ENCODE measurements at regions not wholly inside any gene's neighbourhood (a gene's known extent, or its start where the extent isn't known, plus 50 kb on each side); places are given as distances from the start of the nearest gene placed in this dataset.
"Not testable (repeated sequence)": the region's sequence is repeated elsewhere in the genome, so short reads cannot be mapped to it uniquely, and the experiment has no call there.

DNA sequence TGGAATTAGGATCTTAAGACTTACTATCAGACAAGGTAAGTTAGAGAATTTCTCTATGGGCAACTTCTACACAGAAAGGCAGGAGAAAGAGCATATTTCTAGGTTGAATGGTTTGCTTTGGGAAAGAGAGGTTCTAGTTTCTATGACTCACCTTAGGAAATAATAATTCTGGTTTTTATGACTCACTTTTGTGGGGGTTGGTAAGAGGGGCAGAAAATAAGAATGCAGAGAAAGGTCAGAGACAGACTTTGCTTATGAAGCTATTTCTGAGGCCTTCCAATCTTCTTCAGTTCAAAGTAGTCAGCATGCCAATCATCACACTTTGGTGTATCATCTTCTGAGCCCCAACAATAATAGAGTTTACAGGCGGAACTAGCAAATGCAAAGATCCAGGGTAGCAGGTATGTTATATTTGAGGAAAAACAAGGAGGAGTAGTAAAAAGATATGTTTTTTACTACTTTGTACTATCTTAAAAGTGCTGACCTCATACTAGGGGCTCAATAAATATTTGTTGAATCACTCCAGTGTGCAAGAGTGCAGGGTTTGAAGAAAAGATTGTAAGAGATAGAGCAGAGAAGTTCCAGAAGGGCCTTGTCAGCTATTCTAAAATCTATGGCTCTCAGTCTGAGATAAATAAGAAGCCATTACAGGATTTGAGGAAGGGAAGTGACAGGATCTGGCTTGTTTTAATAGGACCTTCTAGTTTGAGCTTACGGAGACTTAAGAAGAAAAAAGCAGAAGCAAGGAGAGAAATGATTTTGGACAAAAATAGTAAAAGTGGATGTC is 56.7 kb upstream of the LRFN5 start:
- peak; percentile 98 for DNase-seq (ENCODE audit: low spot score)

DNA sequence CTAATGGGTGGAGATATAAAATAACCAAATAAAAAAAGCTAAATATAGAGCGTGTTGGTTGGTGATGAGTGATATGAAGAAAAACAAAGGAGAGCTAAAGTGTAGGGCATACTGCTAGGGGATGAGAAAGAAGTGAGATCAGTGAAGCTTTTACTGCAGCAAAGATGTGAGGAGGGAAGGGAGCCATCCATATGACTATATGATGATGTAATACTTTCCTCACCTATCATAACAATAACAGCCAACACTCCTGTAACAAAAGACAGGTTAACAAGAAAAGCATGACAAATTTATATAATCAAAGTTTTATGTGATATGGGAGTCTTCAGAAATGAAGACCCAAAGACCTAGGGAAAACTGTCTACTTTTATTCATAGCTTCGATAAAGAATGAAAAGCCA is 57.4 kb upstream of the LRFN5 start:
- no peak for DNase-seq (ENCODE audit: low spot score)

DNA sequence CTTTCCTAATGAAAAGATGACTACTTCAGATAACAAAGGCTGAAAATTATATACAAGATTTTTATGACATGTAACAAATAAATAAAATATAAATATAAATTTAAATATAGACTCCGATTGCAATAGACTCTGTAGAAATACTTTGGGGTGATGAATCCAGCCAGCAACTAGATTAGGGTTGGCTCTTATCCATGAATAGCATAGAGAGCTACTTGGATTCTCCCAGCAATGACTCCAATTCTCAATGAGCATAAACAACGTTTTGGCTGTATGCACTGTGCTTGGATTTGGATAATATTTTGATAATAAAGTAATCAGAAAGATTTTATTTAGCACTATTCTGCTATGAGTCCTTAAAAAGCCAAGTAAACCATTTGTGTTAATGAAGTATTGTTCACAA is 58.0 kb upstream of the LRFN5 start:
- DNase-seq (ENCODE audit: low spot score): peak; percentile 17

DNA sequence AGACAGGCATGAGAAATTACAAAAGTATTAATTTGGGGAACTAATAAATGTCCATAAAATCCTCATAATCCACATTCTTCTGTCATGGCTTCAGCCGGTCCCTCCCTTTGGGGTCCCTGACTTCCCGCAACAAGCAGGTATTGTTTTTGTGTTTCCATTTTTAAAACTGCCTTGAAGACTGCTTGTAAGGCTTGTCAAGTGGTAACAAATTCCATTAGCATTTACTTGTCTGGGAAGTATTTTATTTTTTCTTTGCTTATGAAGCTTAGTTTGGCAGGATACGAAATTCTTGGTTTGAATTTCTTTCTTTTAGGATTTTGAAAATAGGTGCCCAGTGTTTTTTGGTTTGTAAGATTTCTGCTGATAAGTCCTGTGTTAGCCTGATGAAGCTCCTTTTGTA is 65.3 kb upstream of the LRFN5 start:
- no peak for DNase-seq (ENCODE audit: low spot score)

DNA sequence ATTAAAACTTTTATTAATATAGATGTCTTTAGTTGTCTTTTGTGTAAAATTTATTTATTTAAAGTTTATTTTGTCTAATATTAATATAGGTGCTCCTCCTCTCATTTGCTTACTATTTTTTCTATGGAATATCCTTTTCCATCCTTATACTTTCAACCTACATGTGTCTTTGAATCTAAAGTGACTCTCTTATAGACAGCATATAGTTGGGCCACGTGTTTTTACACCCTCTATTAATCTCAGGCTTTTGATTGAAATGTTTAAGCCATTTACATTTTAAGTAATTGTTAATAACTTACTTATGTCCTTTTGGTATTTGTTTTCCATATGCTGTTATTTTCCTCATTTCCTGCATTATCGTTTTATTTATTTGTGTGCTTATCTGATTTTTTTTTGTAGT is 74.4 kb upstream of the LRFN5 start:
- no peak for DNase-seq (ENCODE audit: low spot score)

DNA sequence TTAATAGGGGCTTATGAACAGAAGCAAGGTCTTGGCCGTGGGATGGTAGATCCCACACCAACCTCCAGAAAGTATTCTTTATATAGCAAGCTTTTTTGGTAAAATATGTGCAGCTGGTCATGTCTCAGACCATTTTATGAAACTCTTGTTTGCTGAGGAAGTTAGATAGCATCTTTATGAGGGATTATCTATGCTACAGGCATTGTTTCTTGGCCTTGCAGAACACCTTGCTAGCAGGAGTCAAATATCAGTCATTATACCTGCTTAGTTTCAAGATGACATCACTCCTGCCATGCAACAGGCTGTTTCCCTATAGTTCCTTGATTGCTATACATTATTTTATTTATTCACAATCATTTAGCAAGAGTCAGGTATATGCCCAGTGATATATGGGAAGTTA is 84.8 kb upstream of the LRFN5 start:
- peak; percentile 4 for DNase-seq (ENCODE audit: low spot score)

DNA sequence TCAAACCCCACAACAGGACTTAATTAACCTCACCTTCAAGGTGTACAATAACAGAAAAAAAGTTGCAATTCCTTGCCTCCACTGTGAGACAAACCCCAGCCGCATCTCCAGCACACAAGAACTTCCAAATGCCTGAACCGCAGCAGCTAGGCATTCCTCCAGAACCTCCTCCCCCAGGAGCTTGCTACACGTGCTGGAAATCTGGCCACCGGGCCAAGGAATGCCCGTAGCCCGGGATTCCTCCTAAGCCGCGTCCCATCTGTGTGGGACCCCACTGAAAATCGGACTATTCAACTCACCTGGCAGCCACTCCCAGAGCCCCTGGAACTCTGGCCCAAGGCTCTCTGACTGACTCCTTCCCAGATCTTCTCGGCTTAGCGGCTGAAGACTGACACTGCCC is 88.6 kb upstream of the LRFN5 start:
- not testable (repeated sequence) for DNase-seq (ENCODE audit: low spot score)

DNA sequence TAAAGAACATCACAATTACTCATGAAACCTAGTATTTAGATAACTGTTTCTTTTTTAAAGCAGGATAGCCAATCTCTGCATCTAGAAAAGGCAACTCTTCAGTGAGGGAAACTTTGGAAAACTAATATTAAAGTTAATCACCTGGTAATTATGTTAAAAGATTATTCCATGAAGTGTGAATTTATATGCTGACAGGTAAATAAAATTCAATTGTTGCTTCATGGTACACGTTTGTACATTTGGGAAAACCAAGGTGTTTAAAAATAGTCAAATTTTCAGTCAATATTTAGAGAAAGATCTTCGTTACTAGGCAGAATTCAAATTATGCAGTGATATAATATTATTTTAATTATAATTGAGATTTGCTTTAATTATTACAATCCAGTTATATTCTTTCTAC is 100.1 kb upstream of the LRFN5 start:
- DNase-seq (ENCODE audit: low spot score): no peak

DNA sequence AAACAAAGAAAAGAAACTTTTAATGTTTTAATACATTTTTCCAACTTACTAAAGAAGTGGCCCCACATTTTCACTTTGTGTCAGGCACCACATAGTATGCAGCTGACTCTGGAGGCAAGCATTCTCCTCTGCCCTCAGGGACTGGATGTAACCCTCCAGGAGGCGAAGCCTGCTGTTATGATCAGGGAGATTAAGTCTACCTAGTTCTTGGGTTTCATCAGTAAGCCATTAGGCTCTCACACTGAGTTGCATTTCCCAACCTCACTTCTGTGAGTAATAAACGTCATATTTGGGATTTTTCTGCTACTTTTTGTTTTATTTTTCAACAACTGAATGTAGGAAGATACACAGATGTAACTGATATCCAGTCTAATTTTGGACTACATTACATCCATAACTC is 101.2 kb upstream of the LRFN5 start:
- DNase-seq (ENCODE audit: low spot score): no peak

DNA sequence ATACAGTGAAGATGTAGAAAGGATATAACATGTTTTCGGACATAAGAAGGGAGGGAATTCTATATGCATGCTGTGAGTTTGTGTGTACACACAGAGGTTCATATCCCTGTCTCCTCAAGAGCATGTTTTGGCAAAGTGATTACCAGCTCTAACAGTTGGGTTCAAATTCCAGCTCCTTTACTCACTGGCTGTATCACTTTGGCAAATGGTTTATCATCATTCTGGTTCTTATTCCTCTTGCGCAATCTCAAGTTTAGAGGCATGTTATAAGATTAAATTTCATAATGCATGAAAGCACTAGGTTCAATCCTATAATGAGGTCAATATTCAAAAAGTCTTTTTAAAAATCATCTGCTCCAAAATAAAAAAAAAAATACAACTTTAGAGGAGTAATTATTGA is 107.7 kb upstream of the LRFN5 start:
- peak; percentile 8 for DNase-seq (ENCODE audit: low spot score)

DNA sequence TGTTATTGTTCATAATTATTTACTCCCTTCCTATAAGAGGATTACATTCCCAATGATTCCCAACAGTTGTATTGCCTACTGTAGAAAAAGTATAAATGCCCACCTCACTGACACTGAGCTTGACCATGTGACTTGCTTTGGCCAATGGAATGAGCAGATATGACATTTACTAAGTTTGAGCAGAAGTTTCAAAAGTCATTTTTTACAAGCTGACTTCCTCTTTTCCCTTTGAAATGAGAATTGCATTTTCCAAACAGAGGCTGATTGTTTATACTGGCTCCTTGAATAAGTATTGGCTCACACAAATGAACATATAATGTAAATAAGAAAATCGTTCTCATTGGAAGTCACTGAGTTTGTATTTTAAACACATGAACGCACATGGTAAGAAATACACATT is 116.4 kb upstream of the LRFN5 start:
- no peak for DNase-seq (ENCODE audit: low spot score)

DNA sequence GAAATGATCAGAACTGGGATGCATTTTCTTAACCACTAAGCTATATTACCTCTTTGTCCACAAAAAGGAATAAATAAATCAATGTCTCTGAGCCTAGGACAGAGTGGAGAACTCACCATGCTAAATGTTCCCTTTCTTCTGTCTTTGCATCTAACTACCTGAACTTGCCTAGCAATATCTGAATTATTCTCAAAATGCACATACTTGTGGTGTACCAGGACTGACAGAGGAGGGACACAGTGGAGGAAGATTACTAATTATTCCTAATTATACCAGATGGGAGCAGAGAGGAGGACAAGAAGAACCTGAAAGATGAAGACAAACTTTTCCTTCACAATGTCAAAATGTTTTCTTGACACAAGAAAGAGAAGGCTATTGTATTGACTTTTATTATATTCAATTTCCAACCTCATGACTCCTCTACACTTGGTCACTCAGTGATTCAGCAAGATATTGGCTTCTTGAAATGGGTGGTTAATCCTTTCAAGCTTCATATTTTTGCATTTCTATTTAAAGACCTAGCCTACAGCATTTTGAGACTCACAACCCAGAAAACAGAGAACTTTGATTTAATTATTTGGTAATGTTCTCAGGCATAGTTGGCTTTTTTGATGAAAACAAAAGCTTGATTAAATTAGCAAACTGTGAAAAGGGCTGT is 117.2 kb upstream of the LRFN5 start:
- no peak for DNase-seq (ENCODE audit: low spot score)

DNA sequence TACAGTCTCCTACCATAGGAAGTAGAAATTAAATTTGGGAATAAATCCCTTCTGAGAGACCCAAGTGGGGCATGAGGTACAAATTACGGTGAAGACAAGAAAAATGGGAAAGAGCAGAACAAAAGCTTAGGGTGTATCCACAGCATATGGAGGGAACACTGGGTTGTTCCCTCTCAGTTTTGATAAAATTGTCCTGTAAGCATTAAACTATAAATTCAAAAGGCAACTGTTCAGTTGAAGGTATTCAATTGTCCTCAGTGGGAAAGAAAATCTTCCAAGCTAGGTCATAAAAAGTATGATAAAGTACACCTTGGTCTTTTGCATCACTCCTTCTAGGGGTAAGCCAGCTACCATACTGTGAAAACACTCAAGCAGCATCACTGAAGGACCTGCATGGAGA is 118.3 kb upstream of the LRFN5 start:
- no peak for DNase-seq (ENCODE audit: low spot score)

DNA sequence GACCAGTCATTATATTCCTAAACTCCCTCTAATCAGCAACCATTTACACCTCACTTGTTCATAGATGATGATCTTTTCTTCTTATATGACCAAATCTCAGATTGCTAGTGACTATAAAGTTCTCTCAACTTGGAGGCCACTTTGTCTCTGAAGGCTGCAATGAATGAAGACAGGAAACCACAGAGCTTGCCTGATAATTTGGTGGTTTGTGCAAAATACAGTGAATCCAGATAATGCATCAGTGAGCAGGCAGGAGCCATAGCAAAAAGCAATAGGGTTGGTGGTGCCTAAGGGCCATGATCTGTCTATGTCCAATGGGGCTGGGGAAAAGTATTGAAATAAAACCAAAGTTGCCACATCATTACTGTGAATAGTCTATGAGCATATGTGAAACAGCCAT is 123.8 kb upstream of the LRFN5 start:
- no peak for DNase-seq (ENCODE audit: low spot score)

DNA sequence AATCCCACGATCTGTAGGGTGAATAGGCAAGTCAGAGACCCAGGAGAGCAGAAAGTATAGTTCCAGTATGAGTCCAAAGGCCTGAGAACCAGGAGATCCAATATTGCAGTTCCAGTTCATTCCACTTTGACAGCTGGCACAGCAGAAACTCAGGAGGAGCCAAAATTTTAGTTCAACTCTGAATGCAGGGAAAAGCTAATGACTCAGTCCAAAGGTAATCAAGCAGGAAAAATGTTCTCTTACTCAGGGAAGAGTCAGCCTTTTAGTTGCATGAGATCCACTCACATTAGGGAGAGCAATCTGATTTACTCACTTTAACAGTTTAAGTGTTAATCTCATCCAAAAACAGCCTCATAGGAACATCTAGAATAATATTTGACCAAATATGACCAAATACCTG is 130.2 kb upstream of the LRFN5 start:
- no peak for DNase-seq (ENCODE audit: low spot score)

DNA sequence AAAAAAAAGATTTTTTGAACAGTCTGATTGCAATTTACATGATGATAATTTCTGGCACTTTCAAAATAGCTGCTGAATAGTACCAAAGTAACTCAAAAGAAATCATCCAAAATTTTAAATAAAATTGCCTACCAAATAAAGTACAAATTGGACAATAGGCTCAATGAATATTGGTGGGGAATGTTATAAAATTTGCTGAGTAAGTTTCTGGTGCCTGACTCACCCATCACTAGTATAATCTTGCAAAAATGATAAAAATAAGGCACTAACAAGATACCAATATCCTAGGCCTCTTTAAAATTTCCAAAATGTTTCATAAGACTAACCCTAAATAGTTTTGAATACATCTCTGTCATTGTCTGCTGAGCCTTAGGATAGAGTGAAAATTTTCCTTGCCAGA is 145.3 kb upstream of the LRFN5 start:
- DNase-seq (ENCODE audit: low spot score): no peak

DNA sequence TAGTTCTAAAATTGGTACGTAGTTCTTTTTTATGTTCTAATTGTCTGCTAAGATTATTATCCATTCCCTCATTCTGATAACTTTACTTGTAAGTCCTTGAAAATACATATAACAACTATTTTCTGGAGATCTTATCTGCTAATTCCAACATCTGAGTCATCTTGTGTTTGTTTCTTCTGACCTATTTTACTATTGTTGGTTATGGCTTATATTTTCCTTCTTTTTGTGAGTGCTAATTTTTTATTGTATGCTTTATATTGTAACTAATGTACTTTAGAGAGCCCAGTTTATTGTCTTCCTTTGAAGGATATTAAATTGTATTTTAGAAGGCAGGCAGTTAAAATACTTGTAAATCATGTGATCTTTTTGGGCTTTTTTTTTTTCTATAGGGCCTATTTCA is 149.3 kb upstream of the LRFN5 start:
- DNase-seq (ENCODE audit: low spot score): no peak

DNA sequence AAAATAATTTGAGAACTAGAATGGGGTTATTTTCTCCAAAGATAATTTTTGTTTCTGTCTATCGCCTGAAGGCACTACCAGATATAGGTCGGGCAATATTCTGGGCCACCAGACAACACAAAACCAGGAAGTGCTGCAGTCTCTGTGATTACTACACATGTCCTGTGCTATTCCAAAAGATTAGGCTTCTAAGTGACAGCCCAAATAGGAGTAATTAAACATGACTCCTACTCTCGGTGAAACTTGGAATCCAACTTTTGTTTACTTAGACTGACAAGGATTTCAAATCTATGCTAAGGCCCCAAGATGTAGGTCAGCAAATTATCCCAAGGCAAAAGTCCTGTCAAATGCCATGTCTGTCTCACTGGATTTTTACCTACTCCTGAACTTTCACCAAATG is 157.6 kb upstream of the LRFN5 start:
- DNase-seq (ENCODE audit: low spot score): no peak

DNA sequence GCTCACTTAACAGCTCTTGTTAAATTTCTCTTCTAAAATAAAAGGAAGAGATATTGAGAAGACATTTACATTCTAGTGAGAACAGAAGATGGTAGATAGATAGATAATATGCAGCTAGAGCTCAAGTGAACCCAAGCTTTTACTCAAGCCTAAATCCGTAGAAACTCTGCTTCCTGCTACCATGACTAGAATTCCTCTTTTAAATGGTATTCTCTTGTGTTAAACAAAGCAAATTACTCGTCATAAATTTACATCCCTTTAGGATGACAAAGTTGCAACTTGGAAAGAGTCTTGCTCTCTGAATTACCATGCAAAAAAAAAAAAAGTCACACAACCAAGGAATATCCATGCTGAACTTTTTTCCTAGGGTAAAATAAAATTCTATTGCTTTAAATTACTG is 160.7 kb upstream of the LRFN5 start:
- no peak for DNase-seq (ENCODE audit: low spot score)

DNA sequence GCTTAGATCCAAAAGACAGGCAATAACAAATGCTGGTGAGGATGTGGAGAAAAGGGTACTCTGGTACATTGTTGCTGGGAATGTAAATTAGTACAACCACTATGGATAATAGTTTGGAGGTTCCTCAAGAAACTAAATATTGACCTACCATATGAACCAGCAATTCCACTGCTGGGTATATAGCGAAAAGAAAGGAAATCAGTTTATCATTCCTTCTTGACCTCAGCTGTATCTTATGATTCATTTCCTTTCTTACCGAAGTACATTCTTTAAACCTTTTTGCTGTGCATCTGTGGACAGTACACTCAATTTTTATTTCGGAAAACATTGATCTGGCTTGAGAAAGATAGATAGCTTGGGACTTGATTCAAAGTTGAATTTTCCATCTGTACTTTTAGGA is 183.2 kb upstream of the LRFN5 start:
- DNase-seq (ENCODE audit: low spot score): no peak

DNA sequence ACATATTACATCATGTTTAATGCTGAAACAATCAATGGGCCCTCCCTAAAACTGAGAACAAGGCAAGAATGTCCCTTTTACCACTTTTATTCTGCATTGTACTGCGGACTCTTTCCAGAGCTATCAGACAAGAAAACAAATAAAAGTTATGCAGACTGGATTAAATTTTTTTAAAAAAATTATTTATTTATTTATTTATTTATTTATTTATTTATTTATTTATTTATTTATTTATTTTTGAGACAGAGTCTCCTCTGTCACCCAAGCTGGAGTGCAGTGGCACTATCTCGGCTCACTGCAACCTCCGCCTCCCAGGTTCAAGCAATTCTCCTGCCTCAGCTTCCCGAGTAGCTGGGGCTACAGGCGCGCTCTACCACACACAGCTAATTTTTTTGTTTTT is 185.4 kb upstream of the LRFN5 start:
- not testable (repeated sequence) for DNase-seq (ENCODE audit: low spot score)

DNA sequence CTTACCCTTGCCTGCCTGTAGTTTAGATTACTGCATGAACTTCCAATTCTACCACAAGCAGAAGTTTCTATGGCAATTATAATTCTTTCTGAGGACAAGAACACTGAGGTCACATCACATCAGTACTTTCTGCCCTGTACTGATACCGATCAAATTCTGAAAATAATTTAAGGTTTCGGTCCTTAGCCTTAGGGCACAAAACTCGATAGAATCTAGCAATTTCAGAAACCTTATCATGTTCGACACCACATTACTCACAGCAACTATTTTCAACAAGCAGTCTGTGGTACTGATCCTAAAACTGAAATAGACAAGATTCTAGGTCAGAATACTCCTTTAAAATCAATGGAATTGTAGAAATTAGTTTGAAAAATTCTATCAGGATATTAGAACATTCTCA is 187.0 kb upstream of the LRFN5 start:
- DNase-seq (ENCODE audit: low spot score): no peak

DNA sequence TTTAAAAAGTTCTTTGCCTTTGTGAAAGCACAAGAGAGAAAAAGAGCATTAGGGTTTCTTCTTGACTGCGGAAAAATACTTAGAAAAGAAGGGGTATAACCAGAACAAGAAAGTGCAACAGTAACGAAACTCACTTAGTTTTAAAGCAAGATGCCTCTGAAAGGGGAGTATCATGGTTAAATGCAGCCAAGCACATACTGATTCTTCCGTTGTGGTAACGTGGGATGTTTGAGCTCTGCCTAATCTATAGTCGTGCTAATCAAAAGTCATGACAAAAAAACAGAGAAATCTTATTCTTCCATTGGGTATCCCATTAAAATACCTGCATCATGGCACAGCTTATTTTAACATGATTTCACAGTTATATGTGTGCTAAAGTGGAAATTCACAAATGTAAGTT is 187.8 kb upstream of the LRFN5 start:
- DNase-seq (ENCODE audit: low spot score): no peak

DNA sequence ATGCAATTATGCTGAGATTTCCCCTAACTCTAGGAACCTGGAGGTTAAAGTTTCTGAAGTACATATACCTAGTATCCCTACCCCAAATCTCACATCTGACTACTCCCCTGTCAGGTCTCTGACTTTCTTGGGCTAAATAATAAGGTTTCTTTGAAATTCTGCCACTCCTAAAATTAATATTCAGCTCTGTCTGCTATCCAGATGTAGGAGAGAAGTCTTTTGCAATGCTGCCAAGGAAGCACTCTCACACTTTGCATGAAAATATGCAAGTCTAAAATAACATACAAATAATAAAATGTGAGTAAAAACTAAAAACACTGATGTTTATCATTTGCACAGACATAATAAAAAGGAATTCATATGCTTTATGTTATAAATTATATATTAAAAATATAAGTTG is 196.9 kb upstream of the LRFN5 start:
- DNase-seq (ENCODE audit: low spot score): peak; percentile 33

All from umbilical cord (tissue), 1 donor.